Stimulated activated CD8-positive, alpha-beta memory T cell treated with anti-CD3 and anti-CD28 coated beads, Interleukin-4, amount 100 ng/mL, for 1 hour (primary cell): ENCODE measurements at regions not wholly inside any gene's neighbourhood (a gene's known extent, or its start where the extent isn't known, plus 50 kb on each side); places are given as distances from the start of the nearest gene placed in this dataset.
"Not testable (repeated sequence)": the region's sequence is repeated elsewhere in the genome, so short reads cannot be mapped to it uniquely, and the experiment has no call there.

ENCODE experiments used
- DNase-seq, 2 donors: peaks; one replicate each; pipeline ENCODE4 v3.0.0-alpha.2; 2020; ENCODE audit warnings: low read depth in 2 of 2, low spot score in 1 of 2

DNA sequence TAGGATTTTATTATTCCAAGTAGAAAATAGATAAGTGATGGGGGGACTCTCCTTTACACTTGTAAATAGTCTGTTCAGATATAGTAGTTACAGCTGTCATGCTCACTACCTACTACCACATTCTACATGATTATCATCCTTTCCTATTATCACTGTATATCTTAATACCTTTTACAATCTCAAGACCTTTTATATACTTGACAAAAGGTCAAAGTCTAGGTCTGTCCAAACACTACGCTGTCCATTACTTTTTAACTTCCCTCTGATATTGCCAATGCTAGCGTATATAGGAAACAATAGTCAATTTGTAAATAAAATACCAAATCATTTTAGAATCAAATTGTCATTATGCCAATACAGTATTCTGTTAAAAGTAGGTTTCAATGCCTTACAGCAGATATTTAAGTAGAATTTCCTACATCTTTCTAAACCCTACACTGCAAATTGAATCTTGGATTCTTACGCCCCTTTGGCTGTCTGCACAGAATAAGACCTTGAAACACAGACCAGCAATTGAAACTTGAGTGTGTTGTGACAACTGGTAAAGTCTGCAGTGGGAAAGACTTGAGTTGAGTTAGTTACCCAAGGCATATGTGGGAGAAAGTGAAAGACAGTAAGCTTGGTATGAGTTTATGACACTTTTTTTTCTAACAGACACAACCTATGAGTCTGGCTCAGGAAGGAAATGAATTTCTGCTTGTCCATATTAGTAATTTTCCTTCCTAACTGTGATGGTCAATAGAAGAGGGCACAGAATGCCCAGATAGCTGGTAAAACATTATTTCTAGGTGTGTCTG, 827.6 kb upstream of the ACO1 start:
- DNase-seq = no peak

GRCh38 chr9:31572190-31572589, 812.3 kb upstream of the ACO1 start:
- DNase-seq = not testable (repeated sequence)

DNA sequence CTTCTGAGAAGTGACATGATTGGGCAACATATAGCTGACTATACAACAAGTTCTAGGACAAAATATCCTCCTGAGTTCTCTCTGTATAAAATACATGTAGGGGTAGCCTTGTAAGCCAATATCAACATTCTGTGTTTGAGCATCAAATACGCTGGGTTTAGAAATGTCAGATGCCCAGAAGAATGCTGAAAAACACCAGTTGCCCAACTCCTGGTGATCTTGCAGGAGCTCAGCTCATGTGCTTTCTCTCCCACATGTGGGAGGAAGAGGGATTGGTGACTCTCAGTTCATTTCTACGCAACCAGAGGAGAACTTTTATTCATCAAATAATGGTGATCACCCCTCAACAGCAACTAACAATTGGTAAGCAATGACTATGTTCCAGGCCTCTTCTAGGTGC, 810.9 kb upstream of the ACO1 start:
- no peak for DNase-seq

- DNase-seq = no peak
Observed at GRCh38 chr9:31574006-31574765, 810.3 kb upstream of the ACO1 start.

GRCh38 chr9:31582071-31582470, 802.4 kb upstream of the ACO1 start:
- DNase-seq = no peak

DNA sequence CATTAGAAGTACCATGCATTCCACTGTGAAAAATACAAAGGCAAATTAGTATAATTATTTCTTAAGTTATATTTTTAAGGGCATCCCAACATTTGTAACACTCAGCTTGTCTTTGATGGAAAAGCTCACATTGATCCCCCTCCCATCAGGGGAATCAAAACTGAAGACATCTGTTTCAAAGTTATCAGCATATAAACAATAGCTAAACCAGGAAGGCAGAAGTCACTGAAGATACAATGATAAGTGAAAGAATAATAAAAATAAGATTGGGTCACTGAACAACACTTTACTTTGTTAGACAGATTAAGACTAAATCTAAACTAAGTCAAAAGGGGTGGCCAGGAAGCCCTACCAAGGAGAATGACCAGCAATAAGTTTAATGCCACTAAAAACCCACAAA, 801.9 kb upstream of the ACO1 start:
- DNase-seq = no peak

DNA sequence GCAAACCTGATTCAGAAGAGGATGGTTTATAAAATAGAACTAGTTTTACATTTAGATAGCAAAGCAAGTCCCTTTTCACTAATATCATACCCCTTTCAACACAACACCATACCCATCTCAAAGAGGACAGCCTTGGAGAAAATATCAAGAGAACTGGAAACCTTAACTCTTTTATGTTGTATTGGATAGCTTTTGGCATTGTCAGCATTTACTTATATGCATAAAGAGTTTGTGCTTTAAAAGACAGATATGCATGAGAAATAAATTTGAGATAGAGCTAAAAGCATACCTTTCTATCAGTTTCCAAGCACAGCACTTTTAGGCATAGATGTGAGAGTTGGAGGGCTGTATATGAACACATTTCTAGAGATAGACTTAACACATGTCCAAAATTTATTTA, 799.3 kb upstream of the ACO1 start:
- no peak for DNase-seq

GRCh38 chr9:31587146-31587545, 797.3 kb upstream of the ACO1 start:
- no peak for DNase-seq

GRCh38 chr9:31588006-31588405, 796.4 kb upstream of the ACO1 start:
- no peak for DNase-seq

GRCh38 chr9:31588756-31589155, 795.7 kb upstream of the ACO1 start:
- DNase-seq = no peak

DNA sequence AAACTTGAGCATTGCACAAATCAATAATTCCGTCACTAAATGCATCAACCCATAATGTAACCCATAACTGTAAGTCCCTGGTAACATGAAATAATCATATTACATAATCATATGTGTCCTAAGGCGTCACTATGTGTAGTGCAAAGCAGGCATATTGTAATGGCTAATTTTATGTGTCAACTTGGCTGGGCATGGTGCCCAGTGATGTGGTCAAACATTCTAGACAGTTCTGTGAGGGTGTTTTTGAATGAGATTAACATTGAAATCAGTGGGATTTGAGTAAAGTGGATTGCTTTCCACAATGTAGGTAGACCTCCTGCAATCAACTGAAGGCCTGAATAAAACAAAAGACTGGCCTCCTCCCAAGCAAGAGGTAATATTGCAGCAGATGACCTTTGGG, 794.4 kb upstream of the ACO1 start:
- no peak for DNase-seq

DNA sequence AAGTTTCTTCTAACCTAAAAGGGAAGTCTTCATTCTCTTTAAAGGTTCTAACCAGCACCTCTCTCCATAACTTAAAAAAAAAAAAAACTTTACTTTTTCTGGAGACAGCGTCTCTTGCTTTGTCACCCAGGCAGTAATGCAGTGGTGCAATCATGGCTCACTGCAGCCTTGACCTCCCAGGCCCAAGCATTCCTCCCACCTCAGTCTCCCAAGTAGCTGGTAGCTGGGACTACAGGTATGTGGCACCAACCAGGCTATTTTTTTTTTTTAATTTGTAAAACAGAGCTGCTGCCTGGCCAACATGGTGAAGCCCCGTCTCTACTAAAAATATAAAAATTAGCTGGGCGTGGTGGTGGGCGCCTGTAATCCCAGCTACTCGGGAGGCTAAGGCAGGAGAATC, 787.4 kb upstream of the ACO1 start:
- not testable (repeated sequence) for DNase-seq

- DNase-seq = no peak
Observed at GRCh38 chr9:31597977-31598376, 786.5 kb upstream of the ACO1 start.

DNA sequence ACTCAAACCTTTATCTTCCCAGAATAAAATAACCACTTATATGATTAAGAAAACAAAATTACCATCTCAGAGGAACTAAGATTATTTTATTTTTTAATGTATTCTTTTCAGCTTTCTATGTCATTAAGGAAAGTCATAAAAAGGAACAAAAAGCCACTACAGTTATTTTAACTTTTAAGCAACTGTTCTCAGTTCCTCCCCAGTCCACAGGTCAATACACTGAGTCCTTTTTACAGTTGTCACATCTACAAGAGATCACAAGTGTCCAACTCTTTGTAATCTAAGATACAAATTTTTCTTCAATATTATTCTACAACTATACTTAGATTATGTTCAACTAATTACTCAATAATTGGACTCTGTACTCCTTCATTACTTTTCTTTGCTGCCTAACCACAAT, 782.8 kb upstream of the ACO1 start:
- DNase-seq = no peak

DNA sequence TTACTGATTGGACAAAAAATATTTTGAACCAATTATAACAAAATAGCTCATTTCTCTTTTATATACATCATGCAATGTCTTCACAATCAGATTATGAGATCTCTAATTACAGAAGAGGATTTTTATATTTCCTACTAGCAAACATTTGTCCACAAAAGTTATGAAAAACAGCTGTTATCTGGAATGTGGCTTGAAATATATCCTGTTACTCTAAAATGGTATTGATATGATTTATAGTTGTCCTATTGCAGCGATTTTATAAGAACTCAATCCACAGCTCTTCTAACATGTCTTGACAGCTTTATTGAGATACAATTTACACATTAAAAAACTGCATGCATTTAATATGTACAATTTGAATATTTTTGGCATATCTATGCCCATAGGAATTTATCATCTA, 779.9 kb upstream of the ACO1 start:
- no peak for DNase-seq

GRCh38 chr9:31605164-31605563, 779.3 kb upstream of the ACO1 start:
- no peak for DNase-seq

GRCh38 chr9:31606678-31607077, 777.8 kb upstream of the ACO1 start:
- DNase-seq = no peak

GRCh38 chr9:31608416-31608815, 776.0 kb upstream of the ACO1 start:
- DNase-seq = no peak

DNA sequence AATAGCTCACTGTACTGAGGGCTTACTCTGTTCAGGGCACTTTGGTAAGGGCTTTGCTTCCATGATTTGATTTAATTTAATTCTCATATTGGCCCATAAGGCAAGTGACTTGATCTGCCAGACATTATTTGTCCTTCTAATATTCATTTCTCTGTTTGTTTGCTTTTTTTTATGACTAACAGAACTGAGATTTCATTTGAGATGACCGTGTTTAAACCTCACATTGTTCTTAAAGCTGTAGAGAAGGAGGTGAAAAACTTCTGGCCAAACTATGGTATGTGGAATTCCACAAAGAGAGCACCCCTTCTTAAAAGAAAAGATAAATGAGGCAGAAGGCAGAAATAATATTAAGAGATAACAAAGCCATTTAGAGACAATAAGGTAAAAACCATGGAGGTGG, 775.6 kb upstream of the ACO1 start:
- no peak for DNase-seq

GRCh38 chr9:31612336-31613030, 772.0 kb upstream of the ACO1 start:
- no peak for DNase-seq

DNA sequence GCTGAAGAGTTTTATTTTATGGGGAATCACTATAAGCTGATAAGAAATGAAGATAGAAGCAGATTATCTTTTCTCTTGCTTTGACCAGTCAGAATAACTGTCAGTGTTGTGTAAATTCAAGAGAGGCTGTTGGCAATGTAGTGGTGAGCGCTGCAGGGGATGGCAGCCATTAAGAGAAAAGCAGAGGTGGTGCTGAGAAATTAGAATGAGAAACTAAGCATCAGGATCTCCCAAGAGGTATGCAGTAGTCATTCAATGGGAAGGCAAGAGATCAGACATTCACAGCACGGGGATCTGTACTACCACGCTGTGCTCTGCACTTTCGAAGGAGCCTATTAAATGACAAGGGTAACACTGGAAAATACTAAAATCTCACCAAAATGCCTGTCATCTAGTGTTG, 768.5 kb upstream of the ACO1 start:
- DNase-seq = no peak

DNA sequence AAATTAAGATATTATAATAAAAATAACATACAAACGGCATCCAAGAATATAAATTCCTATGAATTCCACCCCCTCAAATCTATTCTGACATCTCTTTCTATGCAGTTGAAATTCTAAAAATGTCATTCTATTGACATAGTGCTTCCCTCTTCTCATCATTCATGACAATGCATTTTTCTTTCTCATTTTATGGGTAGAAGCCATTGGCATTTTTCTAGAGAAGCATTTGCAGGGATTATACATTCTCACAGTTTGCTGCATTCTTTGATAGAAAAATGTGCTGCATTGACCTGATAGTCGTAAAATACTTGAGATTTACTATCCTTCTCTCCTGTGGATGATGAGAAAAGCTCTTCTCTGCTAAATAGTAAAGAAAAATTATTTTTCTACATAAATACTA, 760.9 kb upstream of the ACO1 start:
- no peak for DNase-seq
